ENCODE measurements at regions not wholly inside any gene's neighbourhood (a gene's known extent, or its start where the extent isn't known, plus 50 kb on each side); places are given as distances from the start of the nearest gene placed in this dataset.

DNA sequence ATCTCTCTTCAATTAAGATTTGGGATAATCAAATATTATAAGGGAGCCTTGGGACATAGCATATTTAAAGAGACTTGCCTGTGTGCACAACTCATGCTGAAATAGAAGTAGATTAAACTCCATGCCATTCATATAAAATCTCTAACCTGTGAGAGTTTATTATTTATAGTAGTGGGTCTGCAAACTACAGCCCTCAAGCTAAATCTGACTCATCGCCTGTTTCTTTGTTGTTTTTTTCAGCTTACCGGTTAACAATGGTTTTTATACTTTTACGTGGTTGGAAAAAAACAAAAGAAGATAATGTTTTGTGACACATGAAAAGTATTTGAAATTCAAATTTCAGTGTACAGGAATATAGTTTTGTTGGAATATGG, 61.9 kb upstream of the GHR start:
- no peak for DNase-seq

GRCh38 chr5:42366051-42366450, 57.2 kb upstream of the GHR start:
- no peak for DNase-seq
